T-helper 1 cell treated with Interleukin-12 subunit alpha and Interleukin-12 subunit beta and Interleukin-4 antibody, amounts not matched to agents 30 ng/mL and 1 ng/mL, for 36 hours (primary cell): ENCODE measurements at regions not wholly inside any gene's neighbourhood (a gene's known extent, or its start where the extent isn't known, plus 50 kb on each side); places are given as distances from the start of the nearest gene placed in this dataset.

ENCODE experiments used
- intact Hi-C: fragments of 100-400 bp; cut with micrococcal nuclease; formaldehyde crosslinking; loops from one replicate; pipeline ENCODE4 v1.15.1; 2024

DNA sequence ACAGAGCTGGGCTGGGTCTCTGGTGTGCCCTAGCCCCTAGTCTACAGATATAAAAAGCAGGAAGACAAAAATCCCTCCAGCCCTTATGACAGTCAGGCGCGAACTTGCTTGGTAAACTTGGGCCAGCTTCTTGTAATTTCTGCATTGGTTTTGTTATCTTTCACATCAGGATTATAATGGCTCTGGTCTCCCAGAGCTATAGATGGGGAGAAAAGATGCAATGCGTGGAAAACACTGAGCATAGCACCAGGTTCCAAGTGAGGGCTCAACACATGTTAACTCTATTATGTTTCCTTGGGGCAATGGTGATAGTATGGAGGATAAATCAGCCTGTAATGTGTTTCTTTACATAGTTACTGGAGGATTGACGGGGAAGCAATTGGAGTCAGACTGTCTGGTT lies 246.8 kb upstream of the KCNG1 start:
- intact Hi-C loops, result no loop called here

DNA sequence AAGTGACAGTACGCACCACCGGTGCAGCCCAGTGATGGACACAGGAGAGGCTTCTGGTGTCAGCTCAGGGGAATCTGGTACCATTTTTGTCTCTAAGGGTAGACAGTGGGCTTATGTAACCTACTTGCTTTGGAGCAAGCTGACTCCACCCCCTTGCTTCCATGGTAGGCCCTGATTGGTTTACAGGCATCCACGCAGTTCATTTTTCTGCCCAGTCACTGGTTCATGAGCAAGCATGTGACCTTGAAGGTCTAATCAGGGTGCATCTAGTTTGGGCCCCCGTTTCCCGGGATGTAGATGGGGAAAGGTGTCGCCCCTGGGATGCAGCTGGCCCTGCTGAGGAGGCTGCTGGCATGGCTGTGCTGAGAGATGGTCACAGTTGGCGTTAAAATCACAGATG lies 244.8 kb upstream of the KCNG1 start:
- intact Hi-C loops, result no loop called here

GRCh38 chr20:51266353-51266752 lies 243.4 kb upstream of the KCNG1 start:
- intact Hi-C loops, result no loop called here

GRCh38 chr20:51265361-51265760 lies 242.5 kb upstream of the KCNG1 start:
- intact Hi-C loops, result no loop called here

GRCh38 chr20:51262240-51262639 lies 239.3 kb upstream of the KCNG1 start:
- intact Hi-C loops, result no loop called here

DNA sequence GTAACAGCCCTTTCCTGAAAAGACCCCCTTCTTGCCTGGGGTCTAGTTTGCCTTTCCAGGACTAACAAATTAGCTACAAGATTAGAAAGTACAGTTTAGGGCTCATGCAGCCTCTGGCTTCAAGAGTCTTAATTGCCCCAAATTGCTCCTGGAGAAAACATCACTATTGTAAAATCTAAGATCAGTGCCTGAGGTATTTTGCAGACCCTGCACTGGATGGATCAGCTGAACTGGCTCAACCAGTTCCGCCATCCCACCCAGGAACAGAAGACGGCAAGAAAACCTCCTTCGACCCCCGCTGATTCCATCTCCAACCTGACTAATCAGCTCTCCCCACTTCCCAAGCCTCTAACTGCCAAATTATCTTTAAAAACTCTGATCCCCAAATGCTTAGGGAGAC lies 236.5 kb upstream of the KCNG1 start:
- intact Hi-C loops, result no loop called here

- intact Hi-C loops, result no loop called here
Measured at GRCh38 chr20:51258582-51259165, 235.8 kb upstream of the KCNG1 start.

DNA sequence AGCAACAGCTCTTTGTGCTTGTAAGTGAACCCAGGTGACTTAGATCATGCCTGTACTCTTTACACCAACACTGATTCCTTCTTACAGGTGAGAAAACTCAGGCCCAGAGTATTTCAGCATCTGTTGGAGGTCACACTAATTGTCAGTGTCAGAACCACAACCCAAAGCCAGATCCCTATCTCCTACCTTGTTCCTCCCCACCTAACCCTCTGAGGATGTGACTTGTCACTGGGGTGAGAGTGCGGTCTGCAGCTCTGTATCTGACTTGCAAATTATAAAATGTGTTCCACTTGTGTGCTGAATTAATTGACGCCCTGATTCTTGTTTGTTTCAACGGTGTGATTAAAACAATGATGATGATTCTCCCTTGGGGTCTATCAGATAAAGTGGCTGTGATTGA lies 232.5 kb upstream of the KCNG1 start:
- intact Hi-C loops, result no loop called here

DNA sequence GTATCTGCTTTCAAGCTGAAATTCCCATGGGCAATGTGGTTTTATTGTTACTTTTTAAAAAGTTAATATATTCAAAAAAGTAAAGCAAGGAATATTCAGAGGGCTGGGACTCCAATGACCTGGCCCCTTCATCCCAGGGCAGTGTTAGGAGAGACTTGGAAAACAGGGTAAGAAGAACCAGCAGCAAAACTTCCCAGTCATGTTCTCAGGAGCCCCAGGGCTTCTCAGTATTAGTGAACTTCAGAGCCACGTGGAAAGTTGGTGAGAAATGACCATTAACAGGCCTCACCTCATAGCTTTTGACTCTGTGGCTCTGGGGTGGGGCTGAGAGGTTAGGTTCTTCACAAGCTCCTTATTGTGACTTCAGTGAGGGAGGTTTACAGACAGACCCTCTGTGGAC lies 230.4 kb upstream of the KCNG1 start:
- intact Hi-C loops, result no loop called here

GRCh38 chr20:51249781-51250180 lies 226.9 kb upstream of the KCNG1 start:
- intact Hi-C loops, result no loop called here

DNA sequence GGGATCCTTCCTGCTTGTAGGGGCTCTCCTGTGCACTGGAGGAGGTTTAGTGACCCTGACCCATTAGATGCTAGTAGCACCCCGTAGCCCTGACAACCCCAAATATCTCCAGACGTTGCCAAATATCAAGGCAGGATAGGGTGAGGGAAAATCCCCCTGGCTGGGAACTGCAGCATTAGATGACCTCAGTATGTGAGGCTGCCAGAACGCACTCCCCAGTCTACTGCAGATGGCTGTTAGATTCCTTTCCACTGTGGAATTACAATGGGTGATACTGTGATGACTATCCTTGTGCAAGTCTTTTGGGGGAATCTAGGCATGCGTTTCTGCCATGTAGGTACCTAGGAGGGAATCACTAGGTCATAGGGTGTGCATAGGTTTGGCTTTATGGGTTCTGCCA lies 226.3 kb upstream of the KCNG1 start:
- intact Hi-C loops, result no loop called here

DNA sequence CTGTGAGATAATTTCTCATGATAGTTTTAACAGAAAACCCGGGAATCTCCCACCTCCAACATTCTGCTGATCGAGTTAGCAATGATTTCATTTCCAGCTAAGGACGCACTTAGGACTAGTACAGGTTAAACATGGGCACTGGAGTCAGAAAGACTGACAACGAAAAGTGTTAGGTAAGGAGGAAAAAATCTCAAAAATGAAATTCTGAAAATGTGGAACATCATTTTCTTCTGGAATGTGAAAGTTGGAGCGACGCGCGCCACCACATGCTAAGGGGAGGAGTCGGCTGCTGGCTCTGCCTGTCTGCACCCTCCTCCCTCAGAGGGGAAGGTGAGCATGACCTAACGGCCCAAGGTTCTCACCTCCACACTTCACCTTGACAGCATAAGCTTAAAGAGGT lies 221.6 kb upstream of the KCNG1 start:
- intact Hi-C loops, result no loop called here

DNA sequence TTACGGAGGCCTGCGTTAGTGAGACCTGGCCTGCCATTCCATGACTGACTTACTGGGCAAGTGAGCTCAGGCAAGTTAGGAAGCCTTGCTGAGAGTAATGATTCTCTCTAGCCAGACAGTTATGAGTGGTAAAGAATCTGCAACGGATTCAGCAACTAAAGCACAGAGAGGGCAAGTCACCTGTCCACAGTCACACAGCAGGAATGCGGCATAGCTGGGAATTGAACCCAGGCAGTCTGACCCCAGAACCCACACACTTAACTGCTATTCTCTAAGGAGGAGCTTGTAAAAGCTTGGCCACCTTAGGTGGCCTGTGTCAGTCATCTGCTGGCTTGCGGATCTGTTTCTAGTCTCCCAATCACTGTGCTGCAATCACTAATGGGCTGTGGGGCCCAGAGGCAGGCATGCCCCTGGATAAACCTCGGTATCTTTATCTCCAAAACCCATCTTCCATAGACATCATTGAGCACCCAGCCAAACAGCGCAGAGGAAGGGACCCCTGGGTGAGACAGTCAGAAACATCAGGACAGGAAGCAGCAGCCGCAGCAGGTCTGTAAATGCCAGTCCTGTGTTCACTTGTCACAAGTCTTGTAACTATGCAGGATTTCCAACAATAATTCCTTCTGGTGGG lies 215.9 kb upstream of the KCNG1 start:
- intact Hi-C loops, result no loop called here

DNA sequence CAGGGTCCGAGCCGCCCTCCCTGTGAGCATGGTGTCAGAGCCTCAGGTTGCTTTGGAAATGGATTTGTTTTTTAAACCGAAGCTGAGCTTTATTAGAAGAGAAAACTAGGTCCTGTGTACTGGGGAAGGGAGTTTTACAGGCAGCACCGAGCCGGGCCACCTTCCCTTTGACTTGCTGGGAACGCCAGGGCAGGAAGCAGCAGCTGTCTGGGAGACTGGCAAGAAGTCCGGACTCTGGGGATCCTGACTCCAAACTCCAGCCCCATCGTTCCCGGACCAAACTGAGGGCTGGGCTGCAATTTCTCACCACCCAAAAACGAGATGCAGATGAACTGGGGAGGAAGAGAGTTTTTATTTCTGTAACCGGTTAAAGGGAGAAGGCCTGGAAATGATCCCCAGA lies 214.9 kb upstream of the KCNG1 start:
- intact Hi-C loops, result no loop called here

GRCh38 chr20:51237278-51237677 lies 214.4 kb upstream of the KCNG1 start:
- intact Hi-C loops, result no loop called here

DNA sequence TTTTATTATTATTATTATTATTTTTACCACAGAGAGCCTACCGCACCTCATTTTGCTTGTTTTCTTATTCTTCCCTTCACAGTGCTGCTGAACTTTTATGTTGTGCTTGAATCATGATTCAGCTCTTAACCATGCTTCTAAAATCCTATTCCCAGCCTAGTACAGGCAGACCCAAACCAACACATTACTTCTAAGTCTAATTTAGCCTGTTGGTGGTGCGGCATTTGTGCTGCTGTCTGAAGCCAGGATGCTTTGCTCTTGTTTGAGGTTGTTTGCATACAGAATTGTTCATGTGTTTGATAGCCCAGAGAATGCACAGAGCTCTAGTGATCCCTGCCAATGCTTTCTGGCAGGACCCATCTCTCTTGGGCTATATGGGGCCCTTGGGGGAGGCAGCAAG lies 213.5 kb upstream of the KCNG1 start:
- intact Hi-C loops, result no loop called here

DNA sequence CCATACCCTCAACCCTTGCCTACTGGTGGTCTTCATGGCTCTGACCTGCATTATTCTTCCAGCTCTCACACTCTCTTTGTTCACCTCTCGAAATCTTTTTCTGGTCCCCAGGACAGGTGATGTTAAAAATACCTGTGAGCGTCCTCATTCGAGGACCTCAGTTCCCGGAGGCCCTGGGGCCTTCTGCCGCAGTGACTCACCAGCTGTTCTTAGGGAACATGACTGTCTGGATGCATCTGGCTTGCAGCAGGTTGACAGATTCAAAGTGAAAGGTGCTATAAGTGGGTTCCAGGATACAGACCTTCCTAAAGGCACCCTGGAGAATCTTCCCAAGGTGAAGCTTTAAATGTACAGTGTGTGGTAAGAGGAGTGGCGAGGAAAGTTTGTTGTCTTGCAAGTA lies 210.4 kb upstream of the KCNG1 start:
- intact Hi-C loops, result no loop called here

GRCh38 chr20:51230727-51231126 lies 207.8 kb upstream of the KCNG1 start:
- intact Hi-C loops, result no loop called here

DNA sequence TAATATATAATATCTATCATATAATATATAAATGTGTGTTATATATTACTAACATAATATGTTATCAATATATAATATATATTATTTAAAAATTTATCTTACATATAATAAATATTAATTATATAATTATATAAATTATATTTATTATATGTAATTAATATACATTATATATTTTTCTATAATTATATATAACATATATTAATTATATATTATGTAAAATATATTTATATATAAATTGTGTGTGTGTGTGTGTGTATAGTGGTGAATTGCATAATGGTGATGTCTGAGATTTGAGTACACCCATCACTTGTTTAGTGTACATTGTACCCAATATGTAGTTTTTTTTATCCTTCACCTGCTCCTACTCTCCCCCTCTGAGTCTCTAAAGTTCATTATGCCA lies 205.9 kb upstream of the KCNG1 start:
- intact Hi-C loops, result no loop called here

DNA sequence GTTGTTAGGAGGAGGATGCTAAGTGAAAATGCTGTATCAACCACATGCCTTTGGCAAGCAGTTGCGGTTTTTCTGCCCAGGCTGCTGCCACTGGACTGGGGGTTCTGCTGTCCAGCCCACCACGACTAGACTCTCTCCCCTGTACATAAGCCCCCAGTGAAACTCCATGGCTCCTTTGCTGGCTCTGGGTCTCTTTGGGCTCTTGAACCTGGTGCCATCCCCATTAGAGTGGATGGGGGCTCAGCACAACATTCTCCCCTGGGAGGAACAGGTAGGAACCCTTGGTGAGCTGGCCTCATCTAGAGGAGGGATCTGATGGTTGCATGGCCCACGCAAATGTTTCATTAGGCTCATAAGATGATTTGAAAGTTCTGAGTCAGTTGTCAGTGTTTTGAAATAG lies 204.8 kb upstream of the KCNG1 start:
- intact Hi-C loops, result no loop called here

GRCh38 chr20:51223183-51223720 lies 200.3 kb upstream of the KCNG1 start:
- intact Hi-C loops, result loop anchor here (5.0 kb wide), 1 partner anchor 859 kb away; no protein-coding TSS in a partner anchor

- intact Hi-C loops, result loop anchor here (2.0 to 5.0 kb wide), 2 partner anchors 233 to 860 kb away; no protein-coding TSS in a partner anchor
Measured at GRCh38 chr20:51221791-51222408, 199.0 kb upstream of the KCNG1 start.

DNA sequence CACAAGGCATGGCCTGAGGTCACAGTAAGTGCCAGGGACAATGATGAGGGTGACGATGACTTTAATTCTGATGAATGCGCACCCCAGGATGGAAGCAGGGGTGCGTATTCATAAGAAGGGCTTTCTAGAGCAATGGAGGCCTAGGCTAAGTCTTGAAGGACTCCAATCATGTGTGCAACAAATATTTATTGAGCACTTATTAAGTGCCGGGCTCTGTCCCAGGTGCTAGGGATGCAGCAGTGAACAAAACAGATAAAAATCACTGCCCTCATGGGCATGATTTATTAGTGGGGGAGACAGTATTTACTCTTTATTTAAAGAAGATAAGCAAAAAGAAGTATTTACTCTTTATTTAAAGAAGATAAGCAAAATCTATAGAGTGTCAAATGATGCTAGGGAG lies 198.2 kb upstream of the KCNG1 start:
- intact Hi-C loops, result loop anchor here (2.0 to 5.0 kb wide), 2 partner anchors 232 to 861 kb away; no protein-coding TSS in a partner anchor
